GM13976 (cell line): ENCODE measurements at regions not wholly inside any gene's neighbourhood (a gene's known extent, or its start where the extent isn't known, plus 50 kb on each side); places are given as distances from the start of the nearest gene placed in this dataset.

Experiments used
- DNase-seq: peaks from one replicate; pipeline ENCODE4 v3.0.0; 2012; ENCODE audit warnings: low spot score
- CTCF ChIP-seq: IDR thresholded peaks from 2 replicates; pipeline ENCODE4 v1.5.1; 2012; ENCODE audit warnings: borderline replicate concordance, mild to moderate bottlenecking; ENCODE audit not compliant: insufficient read depth; ENCODE audit errors: extremely low read depth, missing control alignments, control extremely low read depth
- in situ Hi-C: fragments of 300-500 bp; cut with MboI; formaldehyde crosslinking; loops from one replicate; pipeline ENCODE4 v1.12.0; 2022; ENCODE audit warnings: low sequenced_read_pairs, mixed read lengths, inconsistent platforms; ENCODE audit not compliant: unreplicated experiment

GRCh38 chr4:161247831-161248230, 916.0 kb downstream of the FSTL5 start:
- in situ Hi-C loops = no loop called here
- TF ChIP-seq CTCF = no peak
- DNase-seq = no peak

- TF ChIP-seq CTCF = no peak
- in situ Hi-C loops = no loop called here
- DNase-seq = no peak
Measured at GRCh38 chr4:161238033-161238432, 925.8 kb downstream of the FSTL5 start.

GRCh38 chr4:161237495-161237894, 926.3 kb downstream of the FSTL5 start:
- in situ Hi-C loops = no loop called here
- TF ChIP-seq CTCF = no peak
- DNase-seq = no peak

GRCh38 chr4:161225327-161225726, 938.5 kb downstream of the FSTL5 start:
- TF ChIP-seq CTCF = no peak
- DNase-seq = no peak
- in situ Hi-C loops = no loop called here

- no peak for TF ChIP-seq CTCF
- no peak for DNase-seq
- in situ Hi-C loops = no loop called here
Measured at GRCh38 chr4:161222889-161223288, 940.9 kb downstream of the FSTL5 start.

GRCh38 chr4:161208564-161208963, 955.2 kb downstream of the FSTL5 start:
- in situ Hi-C loops = no loop called here
- no peak for DNase-seq
- TF ChIP-seq CTCF = no peak

- in situ Hi-C loops = no loop called here
- TF ChIP-seq CTCF = no peak
Measured at GRCh38 chr4:161206528-161207080, 957.2 kb downstream of the FSTL5 start.

More at GRCh38 chr4:161206528-161207080, 957.2 kb downstream of the FSTL5 start:
- DNase-seq = no peak
